ENCODE measurements at regions not wholly inside any gene's neighbourhood (a gene's known extent, or its start where the extent isn't known, plus 50 kb on each side); places are given as distances from the start of the nearest gene placed in this dataset.
"Not testable (repeated sequence)": the region's sequence is repeated elsewhere in the genome, so short reads cannot be mapped to it uniquely, and the experiment has no call there.

DNA sequence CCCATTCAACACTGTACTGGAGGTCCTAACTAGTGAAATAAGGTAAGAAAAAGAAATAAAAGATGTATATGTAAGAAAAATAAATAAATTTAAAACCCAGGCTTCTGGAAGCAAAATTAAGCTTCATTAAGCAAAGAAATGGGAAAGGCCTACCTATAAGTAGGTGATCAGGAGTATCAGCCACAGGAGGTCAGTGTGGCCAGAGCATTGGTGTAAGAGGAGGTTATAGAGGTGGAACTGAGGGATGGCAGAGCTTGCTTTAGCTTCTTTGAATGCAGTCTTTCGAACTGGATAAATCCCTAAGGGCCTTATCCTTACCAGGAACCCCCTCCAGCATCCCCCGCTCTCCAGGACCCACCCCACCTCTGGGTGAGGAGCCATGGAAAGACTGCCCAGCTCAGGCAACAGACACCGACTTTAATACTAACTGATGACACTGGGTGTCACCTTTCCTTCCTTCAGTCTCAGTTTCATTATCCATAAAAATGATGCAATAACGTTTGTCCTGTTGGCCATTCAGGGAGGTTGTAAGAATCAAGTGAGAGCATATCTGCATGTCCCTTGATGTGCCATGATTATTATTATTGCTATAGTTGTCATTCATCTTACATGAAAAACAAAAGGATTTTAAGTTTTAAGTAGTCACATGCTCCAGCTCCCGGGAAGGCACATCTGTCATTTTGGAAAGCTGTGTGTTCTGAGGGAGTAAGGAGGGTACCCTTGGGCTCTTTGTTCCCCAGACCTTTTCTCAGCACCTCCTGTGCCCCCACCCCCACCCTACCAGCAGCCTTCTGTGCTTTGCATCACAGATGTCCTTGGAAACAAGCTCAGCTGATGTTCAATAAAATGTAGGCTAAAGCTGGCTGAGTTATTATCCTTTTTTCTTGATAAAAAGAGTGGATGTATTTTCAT, 50.8 kb upstream of the CTNNA1 start:
- Mint-ChIP-seq H3K4me3 (no peak overlapping the region), H3K27me3 (peaks cover 56% of the 10 kb centered on the region), H3K36me3 (ENCODE audit: low read depth) (no peaks in the 10 kb centered on the region), H3K27ac (no peak overlapping the region), H3K4me1 (no peaks in the 10 kb centered on the region), H3K9me3 (no peaks in the 10 kb centered on the region)
- ATAC-seq (replicated peaks): no peak

DNA sequence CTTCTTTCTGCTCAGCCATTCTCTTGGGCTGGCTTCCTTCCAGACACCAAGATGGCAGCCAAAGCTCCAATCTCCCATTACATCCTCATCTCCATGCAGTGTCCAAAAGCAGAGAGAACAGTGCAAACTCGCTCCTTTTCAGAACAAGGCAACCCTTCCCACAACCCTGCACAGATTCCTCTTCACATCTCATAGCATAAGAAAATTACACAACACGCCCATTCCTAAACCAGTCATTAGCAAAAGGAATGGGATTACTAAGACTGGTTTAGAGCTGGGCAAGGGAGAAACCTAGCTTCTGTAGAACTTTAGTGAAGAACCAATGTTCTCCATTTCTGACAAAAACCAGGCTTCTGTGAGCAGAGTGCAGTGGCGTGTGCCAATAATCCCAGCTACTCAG, 51.5 kb upstream of the CTNNA1 start:
- no peaks in the 10 kb centered on the region for H3K4me1 Mint-ChIP-seq
- ATAC-seq (replicated peaks): no peak
- H3K27me3 Mint-ChIP-seq: peaks cover 51% of the 10 kb centered on the region
- no peak overlapping the region for H3K4me3 Mint-ChIP-seq
- no peaks in the 10 kb centered on the region for H3K36me3 Mint-ChIP-seq (ENCODE audit: low read depth)
- H3K27ac Mint-ChIP-seq: no peak overlapping the region
- H3K9me3 Mint-ChIP-seq: no peaks in the 10 kb centered on the region

GRCh38 chr5:138700581-138701362, 52.5 kb upstream of the CTNNA1 start:
- no peaks in the 10 kb centered on the region for H3K36me3 Mint-ChIP-seq (ENCODE audit: low read depth)
- no peak for ATAC-seq (replicated peaks)
- H3K4me3 Mint-ChIP-seq: no peak overlapping the region
- H3K27me3 Mint-ChIP-seq: peaks cover 45% of the 10 kb centered on the region
- H3K9me3 Mint-ChIP-seq: no peaks in the 10 kb centered on the region
- no peaks in the 10 kb centered on the region for H3K4me1 Mint-ChIP-seq
- H3K27ac Mint-ChIP-seq: no peak overlapping the region

DNA sequence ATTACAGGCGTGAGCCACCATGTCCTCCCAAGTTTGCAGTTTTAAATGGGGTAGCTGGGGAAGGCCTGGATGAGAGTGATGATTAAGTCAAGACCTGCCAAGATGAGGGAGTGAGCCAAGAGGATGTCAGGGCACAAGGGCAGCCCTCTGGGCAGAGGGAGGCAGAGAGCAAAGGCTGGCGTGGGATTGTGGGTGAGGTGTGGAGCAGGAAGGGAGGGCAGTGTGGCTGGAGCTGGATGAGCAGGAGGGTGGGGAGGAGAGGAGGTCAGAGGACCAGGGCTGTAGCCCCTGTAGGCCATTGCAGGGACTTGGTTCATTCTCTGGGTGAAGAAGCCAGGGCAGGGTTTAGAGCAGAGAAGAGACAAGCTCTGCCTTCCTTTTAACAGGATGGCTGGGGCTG, 53.7 kb upstream of the CTNNA1 start:
- Mint-ChIP-seq H3K4me1 (no peaks in the 10 kb centered on the region), H3K27me3 (peaks cover 33% of the 10 kb centered on the region)
- ATAC-seq (replicated peaks): no peak

GRCh38 chr5:138698713-138699112, 54.5 kb upstream of the CTNNA1 start:
- ATAC-seq (replicated peaks): no peak
- Mint-ChIP-seq H3K27ac (no peak overlapping the region), H3K27me3 (peaks cover 38% of the 10 kb centered on the region), H3K4me3 (no peak overlapping the region), H3K9me3 (no peaks in the 10 kb centered on the region), H3K4me1 (no peaks in the 10 kb centered on the region), H3K36me3 (ENCODE audit: low read depth) (no peaks in the 10 kb centered on the region)

More for the DNA sequence above, 53.7 kb upstream of the CTNNA1 start:
- no peaks in the 10 kb centered on the region for H3K36me3 Mint-ChIP-seq (ENCODE audit: low read depth)
- H3K27ac Mint-ChIP-seq: no peak overlapping the region
- H3K4me3 Mint-ChIP-seq: no peak overlapping the region
- H3K9me3 Mint-ChIP-seq: no peaks in the 10 kb centered on the region

DNA sequence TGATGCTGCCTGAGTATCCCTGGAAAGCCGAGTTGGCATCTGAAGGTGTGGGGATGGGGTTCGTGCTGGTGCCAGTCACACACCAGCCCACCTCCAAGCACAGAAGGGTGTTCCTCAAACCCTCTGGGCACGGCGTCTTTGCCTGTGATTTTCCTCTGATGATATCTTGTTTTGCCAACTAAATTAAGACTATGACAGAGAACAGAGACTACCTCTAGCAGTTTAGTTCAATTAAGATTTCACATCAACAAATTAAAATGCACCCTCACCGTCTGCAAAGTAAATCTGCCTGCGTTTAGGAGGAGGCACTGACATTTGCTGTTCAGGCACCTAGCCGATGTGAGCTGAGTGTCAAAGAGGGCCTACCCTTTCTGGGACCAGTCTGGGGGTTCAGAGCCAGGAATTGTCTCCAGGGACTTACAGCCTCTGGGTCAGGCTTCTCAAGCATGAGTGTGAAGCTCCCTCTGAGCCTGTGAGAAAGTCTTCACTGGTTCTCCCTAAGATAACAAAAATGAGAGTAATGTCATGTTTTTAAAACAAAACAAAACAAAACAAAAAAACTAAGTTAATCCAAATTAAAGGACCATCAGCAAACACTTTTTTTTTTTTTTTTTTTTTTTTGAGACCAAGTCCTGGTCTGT, 55.4 kb upstream of the CTNNA1 start:
- no peaks in the 10 kb centered on the region for H3K4me1 Mint-ChIP-seq
- peaks cover 35% of the 10 kb centered on the region for H3K27me3 Mint-ChIP-seq
- H3K36me3 Mint-ChIP-seq (ENCODE audit: low read depth): no peaks in the 10 kb centered on the region
- ATAC-seq (replicated peaks): no peak
- no peaks in the 10 kb centered on the region for H3K9me3 Mint-ChIP-seq
- H3K27ac Mint-ChIP-seq: no peak overlapping the region
- H3K4me3 Mint-ChIP-seq: no peak overlapping the region

DNA sequence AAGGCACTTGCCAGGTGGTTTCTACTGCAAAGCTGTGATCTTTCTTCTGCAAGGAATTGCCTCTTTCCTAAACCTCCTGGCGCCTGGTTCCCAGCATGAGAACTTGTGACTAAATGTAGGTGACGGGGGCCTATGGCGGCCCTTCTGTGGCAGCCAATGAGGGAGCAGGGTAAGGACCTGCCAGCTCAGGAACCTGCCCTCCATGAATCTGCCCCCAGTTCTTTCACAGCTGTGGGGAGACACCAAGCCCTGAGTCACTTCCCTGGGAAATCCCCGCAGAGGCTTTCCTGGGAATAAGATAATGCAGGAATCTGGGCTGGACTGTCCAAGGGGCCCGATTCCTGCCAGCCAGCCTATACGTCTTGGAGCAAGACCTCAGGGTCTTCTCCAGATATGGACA, 56.7 kb upstream of the CTNNA1 start:
- ATAC-seq (replicated peaks): no peak

GRCh38 chr5:138695781-138696180, 57.4 kb upstream of the CTNNA1 start:
- no peak for ATAC-seq (replicated peaks)
- Mint-ChIP-seq H3K36me3 (ENCODE audit: low read depth) (no peaks in the 10 kb centered on the region), H3K4me3 (no peak overlapping the region), H3K9me3 (no peaks in the 10 kb centered on the region), H3K4me1 (no peaks in the 10 kb centered on the region), H3K27ac (no peak overlapping the region), H3K27me3 (peaks cover 30% of the 10 kb centered on the region)

More for the DNA sequence above, 56.7 kb upstream of the CTNNA1 start:
- Mint-ChIP-seq H3K27ac (no peak overlapping the region), H3K4me3 (no peak overlapping the region), H3K4me1 (no peaks in the 10 kb centered on the region), H3K27me3 (peaks cover 31% of the 10 kb centered on the region), H3K9me3 (no peaks in the 10 kb centered on the region), H3K36me3 (ENCODE audit: low read depth) (no peaks in the 10 kb centered on the region)

DNA sequence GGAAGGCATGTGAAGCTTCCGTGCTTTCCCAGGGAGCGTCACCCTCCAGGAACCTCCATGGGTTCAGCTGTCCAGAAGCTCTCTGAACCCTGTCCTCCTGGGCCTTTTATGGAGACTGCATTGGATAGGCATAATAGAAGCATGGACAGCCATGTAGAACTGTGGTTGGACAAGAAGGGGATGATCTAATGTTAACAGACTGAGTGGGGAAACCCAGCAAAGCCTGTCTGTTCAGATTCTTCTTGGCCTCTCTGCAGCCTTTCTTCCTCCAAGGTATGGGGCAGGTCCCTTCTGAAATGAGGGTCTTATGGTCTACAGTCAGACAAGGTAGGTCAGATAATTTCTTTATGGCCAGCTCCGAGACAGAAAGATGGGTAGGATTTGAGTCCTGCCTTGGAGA, 59.1 kb upstream of the CTNNA1 start:
- Mint-ChIP-seq H3K36me3 (ENCODE audit: low read depth) (no peaks in the 10 kb centered on the region), H3K27me3 (peaks cover 23% of the 10 kb centered on the region), H3K27ac (no peak overlapping the region), H3K4me3 (no peak overlapping the region), H3K4me1 (no peaks in the 10 kb centered on the region), H3K9me3 (no peaks in the 10 kb centered on the region)
- ATAC-seq (replicated peaks): no peak

GRCh38 chr5:138692370-138692769, 60.9 kb upstream of the CTNNA1 start:
- Mint-ChIP-seq H3K4me1 (no peaks in the 10 kb centered on the region), H3K4me3 (no peak overlapping the region), H3K36me3 (ENCODE audit: low read depth) (no peaks in the 10 kb centered on the region), H3K27ac (no peak overlapping the region), H3K9me3 (no peaks in the 10 kb centered on the region), H3K27me3 (peaks cover 21% of the 10 kb centered on the region)
- no peak for ATAC-seq (replicated peaks)

GRCh38 chr5:138686668-138687067, 66.6 kb upstream of the CTNNA1 start:
- ATAC-seq (replicated peaks): no peak
- Mint-ChIP-seq H3K27ac (no peak overlapping the region), H3K9me3 (no peaks in the 10 kb centered on the region), H3K4me1 (no peaks in the 10 kb centered on the region), H3K27me3 (peaks cover 34% of the 10 kb centered on the region), H3K4me3 (no peak overlapping the region), H3K36me3 (ENCODE audit: low read depth) (no peaks in the 10 kb centered on the region)

DNA sequence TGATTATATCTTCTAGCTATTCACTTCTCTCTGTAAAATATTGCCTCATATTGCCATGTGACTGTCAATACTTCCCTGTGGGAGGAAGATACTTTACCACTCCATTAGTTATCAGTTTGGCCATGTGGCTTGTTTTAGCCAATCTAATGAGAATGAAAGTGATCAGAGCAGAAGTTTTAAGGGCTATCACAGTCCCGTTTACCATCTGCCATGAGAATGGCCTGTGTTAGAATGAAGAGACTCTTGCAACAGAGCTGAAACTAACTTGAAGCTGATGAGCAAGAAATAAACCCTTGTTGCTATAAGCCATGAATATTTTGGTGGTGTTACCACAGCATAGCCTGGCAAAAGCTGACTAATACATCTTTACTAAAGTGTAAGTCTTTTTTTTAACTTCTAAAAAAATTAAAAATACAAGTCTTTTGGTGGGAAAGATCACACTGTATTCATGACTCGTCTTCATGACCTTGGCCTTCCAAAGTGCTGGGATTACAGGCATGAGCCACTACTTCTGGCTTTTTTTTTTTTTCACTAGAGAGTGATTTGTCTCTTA, 68.0 kb upstream of the CTNNA1 start:
- Mint-ChIP-seq H3K36me3 (ENCODE audit: low read depth) (no peaks in the 10 kb centered on the region), H3K9me3 (no peaks in the 10 kb centered on the region), H3K27ac (no peak overlapping the region), H3K27me3 (peaks cover 30% of the 10 kb centered on the region), H3K4me1 (no peaks in the 10 kb centered on the region), H3K4me3 (no peak overlapping the region)
- ATAC-seq (replicated peaks): no peak

GRCh38 chr5:138682462-138682861, 70.8 kb upstream of the CTNNA1 start:
- H3K27ac Mint-ChIP-seq; H3K36me3 Mint-ChIP-seq (ENCODE audit: low read depth); H3K4me1 Mint-ChIP-seq; ATAC-seq (replicated peaks); H3K9me3 Mint-ChIP-seq; H3K4me3 Mint-ChIP-seq: not testable (repeated sequence)
- H3K27me3 Mint-ChIP-seq: peaks cover 30% of the 10 kb centered on the region

DNA sequence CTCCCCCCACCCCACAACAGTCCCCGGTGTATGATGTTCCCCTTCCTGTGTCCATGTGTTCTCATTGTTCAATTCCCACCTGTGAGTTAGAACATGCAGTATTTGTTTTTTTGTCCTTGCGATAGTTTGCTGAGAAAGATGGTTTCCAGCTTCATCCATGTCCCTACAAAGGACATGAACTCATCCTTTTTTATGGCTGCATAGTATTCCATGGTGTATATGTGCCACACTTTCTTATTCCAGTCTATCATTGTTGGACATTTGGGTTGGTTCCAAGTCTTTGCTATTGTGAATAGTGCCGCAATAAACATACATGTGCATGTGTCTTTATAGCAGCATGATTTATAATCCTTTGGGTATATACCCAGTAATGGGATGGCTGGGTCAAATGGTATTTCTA, 74.4 kb upstream of the CTNNA1 start:
- H3K9me3 Mint-ChIP-seq; H3K27ac Mint-ChIP-seq; ATAC-seq (replicated peaks); H3K4me3 Mint-ChIP-seq; H3K4me1 Mint-ChIP-seq; H3K36me3 Mint-ChIP-seq (ENCODE audit: low read depth): not testable (repeated sequence)
- H3K27me3 Mint-ChIP-seq: peaks cover 34% of the 10 kb centered on the region
